ENCODE measurements at regions not wholly inside any gene's neighbourhood (a gene's known extent, or its start where the extent isn't known, plus 50 kb on each side); places are given as distances from the start of the nearest gene placed in this dataset.

DNA sequence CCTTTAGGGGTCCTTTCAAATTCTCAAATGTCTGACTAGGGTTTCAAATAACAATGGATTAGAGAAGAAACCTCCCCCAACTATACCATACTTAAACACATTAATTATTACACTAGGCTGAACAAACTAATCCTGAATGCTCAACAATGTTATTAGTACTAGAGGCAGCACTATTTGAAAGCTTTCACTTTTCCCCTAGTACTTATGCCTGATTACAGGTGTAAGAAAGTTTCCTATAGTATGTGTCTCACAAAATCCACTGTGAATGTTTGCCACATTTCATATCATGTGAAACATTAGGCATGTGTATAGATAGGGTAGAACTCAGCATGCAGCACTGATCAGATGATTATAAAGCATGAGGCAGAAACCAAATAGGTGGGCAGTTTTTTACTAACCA, 336.2 kb downstream of the ZNF674 start:
- H3K27me3 ChIP-seq (ENCODE audit: control insufficient read depth in 2 of 2, insufficient read depth in 2 of 2, low read length in 2 of 2): peaks cover 0 to 2% of the 10 kb centered on the region in 2 experiments
- intact Hi-C loops (cut with micrococcal nuclease): no loop called here
- no peaks in the 10 kb centered on the region for H3K36me3 ChIP-seq (ENCODE audit: control insufficient read depth in 2 of 2, extremely low read depth in 1 of 2, insufficient read depth in 2 of 2, low read length in 2 of 2)
- H3K4me3 ChIP-seq (replicated peaks in 1 of 3; ENCODE audit: insufficient read depth in 1 of 3, low read depth in 1 of 3, low read length in 3 of 3): no peak overlapping the region
- H3K4me2 ChIP-seq (ENCODE audit: insufficient read depth, low read length): no peak overlapping the region
- ChIA-PET POLR2A (no interaction called here), CTCF (no interaction called here)
- no peaks in the 10 kb centered on the region for H3K4me1 ChIP-seq (ENCODE audit: control insufficient read depth, extremely low read depth, insufficient read depth, low read length)
- no peaks in the 10 kb centered on the region for H3K9me3 ChIP-seq (replicated peaks; ENCODE audit: control insufficient read depth, insufficient read depth, low read length)
- no peak overlapping the region for H2AFZ ChIP-seq (ENCODE audit: low read depth, low read length)
- no TSS peak for BruUV-seq (replicated peaks)
- no peak overlapping the region for H3K9ac ChIP-seq (replicated peaks; ENCODE audit: extremely low read depth, insufficient read depth, low read length)
- no peaks in the 10 kb centered on the region for H3K79me2 ChIP-seq (ENCODE audit: control insufficient read depth, insufficient read depth, low read length)
- DNase-seq (ENCODE audit: low read depth, low spot score): no peak
- H3K27ac ChIP-seq (ENCODE audit: insufficient read depth, low read depth, low read length): no peak overlapping the region
- H4K20me1 ChIP-seq (replicated peaks; ENCODE audit: control insufficient read depth, extremely low read depth, insufficient read depth, low read length): no peaks in the 10 kb centered on the region
- no peaks in the 10 kb centered on the region for H3K9me1 ChIP-seq (replicated peaks; ENCODE audit: control insufficient read depth, extremely low read depth, insufficient read depth, low read length)
- no peak for FAIRE-seq
- TF ChIP-seq MYC (IDR thresholded peaks at IDR 0.05; ENCODE audit: low read depth, low read length) (no peak), MAX (IDR thresholded peaks at IDR 0.05; ENCODE audit: insufficient read depth, insufficient read length) (no peak), EZH2 (IDR thresholded peaks at IDR 0.05; ENCODE audit: borderline replicate concordance, low read depth, low read length, severe bottlenecking) (no peak), FOS (IDR thresholded peaks at IDR 0.05; ENCODE audit: borderline replicate concordance, insufficient read depth, low read length) (no peak), POLR2A (IDR thresholded peaks at IDR 0.05; ENCODE audit: low read depth, low read length) (no peak), POLR2AphosphoS5 (IDR thresholded peaks at IDR 0.05; ENCODE audit: insufficient read depth, low read depth, low read length) (no peak), JUN (IDR thresholded peaks at IDR 0.05; ENCODE audit: borderline replicate concordance, insufficient read depth, insufficient read length, low read depth) (no peak), GATA2 (IDR thresholded peaks at IDR 0.05; ENCODE audit: insufficient read depth, insufficient read length, low read depth, low read length) (no peak)
- TF ChIP-seq, protein P1, sequence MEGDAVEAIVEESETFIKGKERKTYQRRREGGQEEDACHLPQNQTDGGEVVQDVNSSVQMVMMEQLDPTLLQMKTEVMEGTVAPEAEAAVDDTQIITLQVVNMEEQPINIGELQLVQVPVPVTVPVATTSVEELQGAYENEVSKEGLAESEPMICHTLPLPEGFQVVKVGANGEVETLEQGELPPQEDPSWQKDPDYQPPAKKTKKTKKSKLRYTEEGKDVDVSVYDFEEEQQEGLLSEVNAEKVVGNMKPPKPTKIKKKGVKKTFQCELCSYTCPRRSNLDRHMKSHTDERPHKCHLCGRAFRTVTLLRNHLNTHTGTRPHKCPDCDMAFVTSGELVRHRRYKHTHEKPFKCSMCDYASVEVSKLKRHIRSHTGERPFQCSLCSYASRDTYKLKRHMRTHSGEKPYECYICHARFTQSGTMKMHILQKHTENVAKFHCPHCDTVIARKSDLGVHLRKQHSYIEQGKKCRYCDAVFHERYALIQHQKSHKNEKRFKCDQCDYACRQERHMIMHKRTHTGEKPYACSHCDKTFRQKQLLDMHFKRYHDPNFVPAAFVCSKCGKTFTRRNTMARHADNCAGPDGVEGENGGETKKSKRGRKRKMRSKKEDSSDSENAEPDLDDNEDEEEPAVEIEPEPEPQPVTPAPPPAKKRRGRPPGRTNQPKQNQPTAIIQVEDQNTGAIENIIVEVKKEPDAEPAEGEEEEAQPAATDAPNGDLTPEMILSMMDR (IDR thresholded peaks at IDR 0.05; ENCODE audit: extremely low read depth in 1 of 2, insufficient read depth in 1 of 2, low read depth in 1 of 2, low read length in 2 of 2): no peak
- dilution Hi-C loops (cut with MboI; ENCODE audit: extremely low pct_ligation_motif_present, low sequenced_read_pairs): no loop called here
